ENCODE measurements at regions not wholly inside any gene's neighbourhood (a gene's known extent, or its start where the extent isn't known, plus 50 kb on each side); places are given as distances from the start of the nearest gene placed in this dataset.

DNA sequence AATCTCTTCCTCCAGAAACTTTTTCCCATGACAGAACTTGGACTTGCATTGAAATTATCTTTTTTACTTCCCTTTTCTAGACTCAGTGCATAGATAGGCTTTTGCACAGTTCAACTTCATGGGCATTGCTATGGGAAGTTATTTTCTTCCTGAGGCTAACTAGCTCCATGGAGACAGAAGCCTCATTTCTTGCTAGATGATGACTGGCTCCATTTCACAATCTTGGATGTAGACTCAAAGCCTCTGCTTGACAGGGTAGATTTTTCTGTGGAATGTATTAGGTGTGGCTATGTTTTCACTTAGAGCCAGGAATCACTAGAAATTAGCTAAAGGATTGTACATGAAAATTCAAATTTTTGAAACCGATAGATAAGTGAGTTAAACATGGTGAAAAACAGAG is 884.1 kb upstream of the MGAT4C start:
- TF ChIP-seq SUZ12 (IDR thresholded peaks at IDR 0.05; ENCODE audit: extremely low read depth, insufficient read depth, insufficient read length), result no peak
- no peak for TF ChIP-seq YY1 (IDR thresholded peaks at IDR 0.05; ENCODE audit: insufficient read depth, insufficient read length)
